SW 1271 (cell line): ENCODE measurements at regions not wholly inside any gene's neighbourhood (a gene's known extent, or its start where the extent isn't known, plus 50 kb on each side); places are given as distances from the start of the nearest gene placed in this dataset.

Experiments used
- DNase-seq, 2 experiments: peaks; one replicate each; lab custom pipeline; 2025; lab: John Stamatoyannopoulos, UW

- no peak for DNase-seq
Measured at GRCh38 chr3:195012100-195012499, 258.9 kb downstream of the XXYLT1 start.

GRCh38 chr3:195012571-195012970 lies 258.4 kb downstream of the XXYLT1 start:
- DNase-seq, result no peak

GRCh38 chr3:195013411-195014361 lies 257.3 kb downstream of the XXYLT1 start:
- DNase-seq, result no peak

GRCh38 chr3:195015021-195015420 lies 255.9 kb downstream of the XXYLT1 start:
- DNase-seq, result no peak

- DNase-seq, result no peak
Measured at GRCh38 chr3:195017151-195017550, 253.8 kb downstream of the XXYLT1 start.
